K562 (cell line): ENCODE measurements at regions not wholly inside any gene's neighbourhood (a gene's known extent, or its start where the extent isn't known, plus 50 kb on each side); places are given as distances from the start of the nearest gene placed in this dataset.

Experiments used
- BCOR ChIP-seq: fragments of 450-650 bp; IDR thresholded peaks from 2 replicates; pipeline ENCODE4 v1.6.1; 2016
- CTCF ChIP-seq, 3 experiments: IDR thresholded peaks in 2 of 3; conservative IDR thresholded peaks in 1 of 3; 2 replicates each; pipeline ENCODE4 v1.5.1; 2011 to 2012; ENCODE audit warnings: low read length in 3 of 3, mild to moderate bottlenecking in 3 of 3, control low read depth in 2 of 3, improper control_type of control experiment in 1 of 3, inconsistent platforms in 1 of 3, low read depth in 1 of 3, mixed read lengths in 1 of 3, moderate library complexity in 1 of 3; ENCODE audit not compliant: insufficient read depth in 2 of 3
- DIDO1 ChIP-seq: fragments of 450-650 bp; IDR thresholded peaks from 2 replicates; pipeline ENCODE4 v1.6.1; 2016; ENCODE audit warnings: low read depth, missing biosample characterization, missing genetic modification characterization
- DPF2 ChIP-seq: fragments of 450-650 bp; IDR thresholded peaks from 2 replicates; pipeline ENCODE4 v1.6.1; 2016
- EZH2 ChIP-seq: IDR thresholded peaks from 2 replicates; pipeline ENCODE4 v1.6.1; 2012; ENCODE audit warnings: low read depth, mild to moderate bottlenecking, inconsistent platforms, low read length, borderline replicate concordance
- MEF2A ChIP-seq: IDR thresholded peaks from 2 replicates; pipeline ENCODE4 v1.6.1; 2011; ENCODE audit warnings: low read depth, mild to moderate bottlenecking, low read length, moderate library complexity; ENCODE audit not compliant: control insufficient read depth
- MTA3 ChIP-seq: fragments of 450-650 bp; formaldehyde crosslinking; IDR thresholded peaks from 2 replicates; pipeline ENCODE4 v1.6.1; 2017; ENCODE audit warnings: mild to moderate bottlenecking, borderline replicate concordance
- RAD21 ChIP-seq, 2 experiments: fragments of 250-450 bp in 1 of 2; fragments of 450-650 bp in 1 of 2; sonication (Bioruptor Pico) in 1 of 2; formaldehyde crosslinking in 1 of 2; IDR thresholded peaks in 1 of 2; conservative IDR thresholded peaks in 1 of 2; 2 replicates each; pipeline versions ENCODE4 v1.4.0 to v1.8.0; 2020 to 2022; ENCODE audit warnings: mild to moderate bottlenecking in 2 of 2, moderate library complexity in 1 of 2
- SMARCA5 ChIP-seq: fragments of 450-650 bp; IDR thresholded peaks from 2 replicates; pipeline ENCODE4 v1.6.1; 2016
- TF ChIP-seq, protein P1 (sequence below), 3 experiments: fragments of 200-800 bp in 1 of 3; fragments of 250-450 bp in 1 of 3; fragments of 450-650 bp in 1 of 3; sonication (Bioruptor Pico) in 1 of 3; sonication (Bioruptor generic) in 1 of 3; formaldehyde crosslinking in 1 of 3; IDR thresholded peaks; 2 replicates each; pipeline versions ENCODE4 v1.6.1 to v1.8.0; 2016 to 2022; ENCODE audit warnings: mild to moderate bottlenecking in 2 of 3, missing genetic modification characterization in 2 of 3, missing compliant biosample characterization in 1 of 3, moderate library complexity in 1 of 3
- TF ChIP-seq, protein P2 (sequence below), 2 experiments: fragments of 200-800 bp in 1 of 2; sonication (Bioruptor generic) in 1 of 2; sonication (generic) in 1 of 2; formaldehyde crosslinking in 1 of 2; IDR thresholded peaks in 1 of 2; conservative IDR thresholded peaks in 1 of 2; 2 replicates each; pipeline versions ENCODE4 v1.5.0 to v1.6.1; 2016 to 2020; ENCODE audit warnings: missing compliant biosample characterization in 1 of 2, missing genetic modification characterization in 1 of 2, missing genetic modification reagents in 1 of 2

GRCh38 chr4:137106733-137107132 is 425.6 kb downstream of the PCDH18 start:
- TF ChIP-seq CTCF (IDR thresholded peaks at IDR 0.05 in 2 of 3, conservative IDR thresholded peaks at IDR 0.05 in 1 of 3; ENCODE audit: insufficient read depth in 2 of 3, low read depth in 1 of 3, low read length in 3 of 3) = no peak
- TF ChIP-seq SMARCA5 = no peak
- TF ChIP-seq, protein P1, sequence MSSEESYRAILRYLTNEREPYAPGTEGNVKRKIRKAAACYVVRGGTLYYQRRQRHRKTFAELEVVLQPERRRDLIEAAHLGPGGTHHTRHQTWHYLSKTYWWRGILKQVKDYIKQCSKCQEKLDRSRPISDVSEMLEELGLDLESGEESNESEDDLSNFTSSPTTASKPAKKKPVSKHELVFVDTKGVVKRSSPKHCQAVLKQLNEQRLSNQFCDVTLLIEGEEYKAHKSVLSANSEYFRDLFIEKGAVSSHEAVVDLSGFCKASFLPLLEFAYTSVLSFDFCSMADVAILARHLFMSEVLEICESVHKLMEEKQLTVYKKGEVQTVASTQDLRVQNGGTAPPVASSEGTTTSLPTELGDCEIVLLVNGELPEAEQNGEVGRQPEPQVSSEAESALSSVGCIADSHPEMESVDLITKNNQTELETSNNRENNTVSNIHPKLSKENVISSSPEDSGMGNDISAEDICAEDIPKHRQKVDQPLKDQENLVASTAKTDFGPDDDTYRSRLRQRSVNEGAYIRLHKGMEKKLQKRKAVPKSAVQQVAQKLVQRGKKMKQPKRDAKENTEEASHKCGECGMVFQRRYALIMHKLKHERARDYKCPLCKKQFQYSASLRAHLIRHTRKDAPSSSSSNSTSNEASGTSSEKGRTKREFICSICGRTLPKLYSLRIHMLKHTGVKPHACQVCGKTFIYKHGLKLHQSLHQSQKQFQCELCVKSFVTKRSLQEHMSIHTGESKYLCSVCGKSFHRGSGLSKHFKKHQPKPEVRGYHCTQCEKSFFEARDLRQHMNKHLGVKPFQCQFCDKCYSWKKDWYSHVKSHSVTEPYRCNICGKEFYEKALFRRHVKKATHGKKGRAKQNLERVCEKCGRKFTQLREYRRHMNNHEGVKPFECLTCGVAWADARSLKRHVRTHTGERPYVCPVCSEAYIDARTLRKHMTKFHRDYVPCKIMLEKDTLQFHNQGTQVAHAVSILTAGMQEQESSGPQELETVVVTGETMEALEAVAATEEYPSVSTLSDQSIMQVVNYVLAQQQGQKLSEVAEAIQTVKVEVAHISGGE (CRISPR knock-in tag; IDR thresholded peaks at IDR 0.05) = no peak
- no peak for TF ChIP-seq EZH2
- TF ChIP-seq, protein P2, sequence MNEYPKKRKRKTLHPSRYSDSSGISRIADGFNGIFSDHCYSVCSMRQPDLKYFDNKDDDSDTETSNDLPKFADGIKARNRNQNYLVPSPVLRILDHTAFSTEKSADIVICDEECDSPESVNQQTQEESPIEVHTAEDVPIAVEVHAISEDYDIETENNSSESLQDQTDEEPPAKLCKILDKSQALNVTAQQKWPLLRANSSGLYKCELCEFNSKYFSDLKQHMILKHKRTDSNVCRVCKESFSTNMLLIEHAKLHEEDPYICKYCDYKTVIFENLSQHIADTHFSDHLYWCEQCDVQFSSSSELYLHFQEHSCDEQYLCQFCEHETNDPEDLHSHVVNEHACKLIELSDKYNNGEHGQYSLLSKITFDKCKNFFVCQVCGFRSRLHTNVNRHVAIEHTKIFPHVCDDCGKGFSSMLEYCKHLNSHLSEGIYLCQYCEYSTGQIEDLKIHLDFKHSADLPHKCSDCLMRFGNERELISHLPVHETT (CRISPR knock-in tag; conservative IDR thresholded peaks at IDR 0.05 in 1 of 2, IDR thresholded peaks at IDR 0.05 in 1 of 2) = no peak
- no peak for TF ChIP-seq DIDO1
- TF ChIP-seq DPF2 = no peak
- no peak for TF ChIP-seq BCOR
- no peak for TF ChIP-seq RAD21 (CRISPR knock-in tag; conservative IDR thresholded peaks at IDR 0.05 in 1 of 2, IDR thresholded peaks at IDR 0.05 in 1 of 2)
- TF ChIP-seq MEF2A = no peak
- TF ChIP-seq MTA3 = no peak
